K562 (cell line): ENCODE measurements at regions not wholly inside any gene's neighbourhood (a gene's known extent, or its start where the extent isn't known, plus 50 kb on each side); places are given as distances from the start of the nearest gene placed in this dataset.

Experiments used
- ATAC-seq: fragments of 200-7000 bp; cut with Tn5 transposase; 3 replicates; pipeline ENCODE4 v1.9.1; 2020; ENCODE audit warnings: moderate library complexity
- BruUV-seq: library from RNA; stranded (reverse); fragments of 400-500 nt; replicated peaks from 2 replicates; lab custom pipeline; 2021; lab: Mats Ljungman, UMichigan
- CTCF ChIA-PET: fragments of 300-600 bp; formaldehyde crosslinking; extraction: SDS; loops from one replicate; lab custom pipeline; 2021; ENCODE audit warnings: low intra/inter-chr PET ratio; lab: Yijun Ruan, JAX
- POLR2A ChIA-PET: fragments of 300-600, 350-650 bp; sonication (Branson Sonifier 250); formaldehyde crosslinking; extraction: SDS; loops from one replicate; lab custom pipeline; 2021; ENCODE audit warnings: antibody characterized with exemption, inconsistent platforms; lab: Yijun Ruan, JAX
- DNase-seq, 4 experiments: peaks; one replicate each; pipeline versions ENCODE4 v3.0.0 to v3.0.0-alpha.2; 2011 to 2018; ENCODE audit warnings: low spot score in 3 of 4, mixed read lengths in 3 of 4; ENCODE audit errors: extremely low read depth in 1 of 4
- FAIRE-seq: peaks from 2 replicates; lab custom pipeline; 2011; peaks lifted over from hg19 to GRCh38; lab: Jason Lieb, UNC
- H2AFZ ChIP-seq: 2 replicates; pipeline ENCODE4 v1.6.0; 2011; ENCODE audit warnings: low read depth, low read length, control low read depth, inconsistent platforms
- H3K27ac ChIP-seq: fragments of 200-600 bp; 3 replicates; pipeline ENCODE4 v1.8.0; 2011; ENCODE audit warnings: low read depth, mild to moderate bottlenecking, control low read depth, inconsistent platforms, low read length, moderate library complexity, mixed read lengths; ENCODE audit errors: extremely low read depth
- H3K27me3 ChIP-seq, 2 experiments: fragments of 300-600 bp in 1 of 2; 2 replicates in 1 of 2; 3 replicates in 1 of 2; pipeline versions ENCODE4 v1.6.0 to v1.8.0; 2011; ENCODE audit warnings: inconsistent platforms in 2 of 2, low read length in 2 of 2, mild to moderate bottlenecking in 1 of 2, mixed read lengths in 1 of 2, moderate library complexity in 1 of 2; ENCODE audit not compliant: control insufficient read depth in 2 of 2, insufficient read depth in 2 of 2
- H3K36me3 ChIP-seq: fragments of 300-600 bp; 3 replicates; pipeline ENCODE4 v1.8.0; 2011; ENCODE audit warnings: mild to moderate bottlenecking, low read length, inconsistent platforms; ENCODE audit not compliant: control insufficient read depth, insufficient read depth
- H3K4me1 ChIP-seq, 2 experiments: fragments of 200-600 bp in 1 of 2; replicated peaks in 1 of 2; 2 replicates in 1 of 2; 3 replicates in 1 of 2; pipeline versions ENCODE4 v1.5.1 to v1.8.0; 2011; ENCODE audit warnings: inconsistent platforms in 2 of 2, low read length in 2 of 2, mild to moderate bottlenecking in 1 of 2, mixed read lengths in 1 of 2, moderate library complexity in 1 of 2; ENCODE audit not compliant: control insufficient read depth in 2 of 2, insufficient read depth in 2 of 2
- H3K4me2 ChIP-seq: 2 replicates; pipeline ENCODE4 v1.6.1; 2011; ENCODE audit warnings: low read length, control low read depth, inconsistent platforms, mixed read lengths; ENCODE audit not compliant: insufficient read depth
- H3K4me3 ChIP-seq: fragments of 200-600 bp; sonication (generic), shearing (Covaris generic); 2 replicates; pipeline ENCODE4 v1.5.1; 2016; ENCODE audit warnings: control low read depth, inconsistent platforms
- H3K79me2 ChIP-seq: fragments of 200-600 bp; 3 replicates; pipeline ENCODE4 v1.8.0; 2011; ENCODE audit warnings: low read length, inconsistent platforms; ENCODE audit not compliant: control insufficient read depth, insufficient read depth
- H3K9ac ChIP-seq, 2 experiments: 2 replicates each; pipeline versions ENCODE4 v1.6.0 to v1.6.1; 2011; ENCODE audit warnings: low read depth in 2 of 2, low read length in 2 of 2, control low read depth in 1 of 2, inconsistent platforms in 1 of 2, mild to moderate bottlenecking in 1 of 2, mixed read lengths in 1 of 2; ENCODE audit not compliant: insufficient read depth in 1 of 2
- H3K9me1 ChIP-seq: one replicate; pipeline ENCODE4 v1.6.0; 2011; ENCODE audit warnings: inconsistent platforms, mild to moderate bottlenecking, low read length, moderate library complexity; ENCODE audit not compliant: control insufficient read depth, insufficient read depth
- H3K9me3 ChIP-seq: replicated peaks from 2 replicates; pipeline ENCODE4 v1.5.1; 2011; ENCODE audit warnings: low read depth, low read length, inconsistent platforms; ENCODE audit not compliant: control insufficient read depth, insufficient read depth
- H4K20me1 ChIP-seq: replicated peaks from 2 replicates; pipeline ENCODE4 v1.6.1; 2011; ENCODE audit warnings: low read length, inconsistent platforms, mixed read lengths; ENCODE audit not compliant: control insufficient read depth, insufficient read depth
- ATF3 ChIP-seq, 2 experiments: fragments of 450-650 bp in 1 of 2; sonication (generic) in 1 of 2; formaldehyde crosslinking in 1 of 2; IDR thresholded peaks in 1 of 2; conservative IDR thresholded peaks in 1 of 2; 2 replicates each; pipeline versions ENCODE4 v1.6.1 to v1.8.1; 2016 to 2023; ENCODE audit warnings: mild to moderate bottlenecking in 2 of 2, moderate library complexity in 2 of 2, inconsistent platforms in 1 of 2, missing genetic modification reagents in 1 of 2
- ATF4 ChIP-seq: fragments of 450-650 bp; formaldehyde crosslinking; IDR thresholded peaks from 2 replicates; pipeline ENCODE4 v1.4.0; 2022; ENCODE audit warnings: mild to moderate bottlenecking, moderate library complexity
- HCFC1 ChIP-seq: IDR thresholded peaks from 2 replicates; pipeline ENCODE4 v1.6.1; 2012; ENCODE audit warnings: low read depth, low read length, improper control_type of control experiment
- L3MBTL2 ChIP-seq: fragments of 450-650 bp; IDR thresholded peaks from 2 replicates; pipeline ENCODE4 v1.6.1; 2016; ENCODE audit warnings: mild to moderate bottlenecking, moderate library complexity
- NFYB ChIP-seq: IDR thresholded peaks from 2 replicates; pipeline ENCODE4 v1.6.1; 2011; ENCODE audit warnings: mild to moderate bottlenecking, moderate library complexity; ENCODE audit not compliant: insufficient read length; ENCODE audit errors: extremely low read depth
- WGBS: fragments of 100-300 bp; shearing (Covaris generic); methylation state at CpG from one replicate; pipeline ENCODE4 v1.1.6; 2016; ENCODE audit warnings: low coverage, mixed read lengths; ENCODE audit not compliant: insufficient coverage; ENCODE audit errors: missing lambda C conversion rate; 5-methylcytosine and 5-hydroxymethylcytosine counted together
- in situ Hi-C: fragments of 300-500 bp; cut with MboI; formaldehyde crosslinking; loops from 4 replicates; pipeline ENCODE4 v1.15.0; 2018; ENCODE audit warnings: inconsistent platforms, mixed read lengths
- intact Hi-C: fragments of 100-400 bp; cut with micrococcal nuclease; formaldehyde crosslinking; loops from 2 replicates; pipeline ENCODE4 v1.14.2; 2022

DNA sequence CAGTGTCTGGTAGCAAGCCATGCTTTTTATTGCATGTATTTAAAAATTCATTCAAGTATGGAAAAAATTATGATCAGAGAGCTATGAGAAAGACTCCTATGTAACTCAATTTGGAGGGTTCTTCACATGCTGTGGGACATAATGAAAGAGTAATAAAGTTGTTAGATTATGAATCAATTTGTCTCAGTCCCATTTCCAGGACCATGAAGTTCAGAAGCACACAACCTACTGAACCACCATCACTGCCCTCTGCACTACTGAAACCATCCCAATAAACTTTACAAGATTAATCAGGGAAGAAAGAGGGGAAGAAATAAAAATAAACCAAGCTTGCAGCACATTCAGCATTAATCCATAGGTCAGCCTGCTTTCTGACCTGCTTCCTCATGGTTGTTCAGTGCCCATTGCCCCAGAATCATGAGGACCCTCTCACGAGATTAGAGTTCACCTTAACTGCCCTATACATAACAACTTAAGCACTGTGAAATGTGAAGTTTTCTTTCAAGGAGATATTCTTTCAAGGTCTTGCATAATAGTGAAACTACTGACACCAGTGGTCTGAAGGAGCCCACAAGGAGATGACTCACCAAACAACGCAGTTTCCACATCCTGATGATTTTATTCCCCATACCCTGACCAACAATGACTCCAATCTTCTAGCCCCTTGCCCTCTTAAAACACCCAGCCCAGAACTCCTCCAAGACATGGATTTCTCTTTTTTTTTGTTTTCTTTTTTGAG lies 171.5 kb upstream of the ADCY1 start (continued):
- TF ChIP-seq ATF4, result 0 out of 2 replicates have a peak, but pooled peaks have one; percentile 32
- TF ChIP-seq HCFC1, result no peak
- peak; percentile 66 for TF ChIP-seq ATF3 (IDR thresholded peaks at IDR 0.05)
- no peak for TF ChIP-seq ATF3 (CRISPR knock-in tag; conservative IDR thresholded peaks at IDR 0.05)

DNA sequence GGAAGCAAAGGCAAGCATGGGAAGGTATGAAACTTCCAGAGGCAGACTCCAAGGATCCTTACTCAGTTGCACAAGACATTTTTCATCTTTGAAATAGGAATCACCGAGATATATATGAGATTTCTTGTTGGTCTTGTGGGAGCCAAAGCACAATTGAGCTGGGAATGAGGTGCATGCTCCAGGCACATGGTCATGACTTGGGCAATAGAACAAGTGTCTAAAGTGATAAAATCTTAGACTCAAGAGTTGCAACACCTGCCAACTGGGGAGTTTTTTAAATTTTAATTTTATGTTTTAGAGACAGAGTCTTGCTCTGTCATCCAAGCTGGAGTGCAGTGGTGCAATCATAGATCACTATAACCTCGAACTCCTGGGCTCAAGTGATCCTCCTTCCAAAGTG lies 169.5 kb upstream of the ADCY1 start:
- 0% methylated on average over 2 of the region's 2 CpGs for WGBS
- no peaks in the 10 kb centered on the region for H3K9me1 ChIP-seq
- H3K9ac ChIP-seq, result no peak overlapping the region
- peak; percentile 17; the same call in 1 of the 2 replicates for TF ChIP-seq L3MBTL2
- no peak for TF ChIP-seq NFYB
- peaks cover 0 to 10% of the 10 kb centered on the region in 2 experiments; a peak in 2 of 5 replicates for H3K27me3 ChIP-seq
- no peaks in the 10 kb centered on the region for H3K9me3 ChIP-seq
- H3K4me3 ChIP-seq, result no peak overlapping the region
- BruUV-seq, result no TSS peak
- intact Hi-C loops (loop anchor here (10.0 kb wide), 1 partner anchor 450 kb away; no protein-coding TSS in a partner anchor), in situ Hi-C loops (no loop called here)
- no peaks in the 10 kb centered on the region for H3K36me3 ChIP-seq
- H3K4me2 ChIP-seq, result no peak overlapping the region
- no peak for FAIRE-seq
- no peaks in the 10 kb centered on the region for H3K4me1 ChIP-seq
- H4K20me1 ChIP-seq, result no peaks in the 10 kb centered on the region
- H2AFZ ChIP-seq, result no peak overlapping the region
- no peak for DNase-seq
- POLR2A ChIA-PET, result no interaction called here
- H3K27ac ChIP-seq, result no peak overlapping the region
- ATAC-seq, result no peak
- H3K79me2 ChIP-seq, result no peaks in the 10 kb centered on the region
- CTCF ChIA-PET, result no interaction called here
